ENCODE measurements at regions not wholly inside any gene's neighbourhood (a gene's known extent, or its start where the extent isn't known, plus 50 kb on each side); places are given as distances from the start of the nearest gene placed in this dataset.

DNA sequence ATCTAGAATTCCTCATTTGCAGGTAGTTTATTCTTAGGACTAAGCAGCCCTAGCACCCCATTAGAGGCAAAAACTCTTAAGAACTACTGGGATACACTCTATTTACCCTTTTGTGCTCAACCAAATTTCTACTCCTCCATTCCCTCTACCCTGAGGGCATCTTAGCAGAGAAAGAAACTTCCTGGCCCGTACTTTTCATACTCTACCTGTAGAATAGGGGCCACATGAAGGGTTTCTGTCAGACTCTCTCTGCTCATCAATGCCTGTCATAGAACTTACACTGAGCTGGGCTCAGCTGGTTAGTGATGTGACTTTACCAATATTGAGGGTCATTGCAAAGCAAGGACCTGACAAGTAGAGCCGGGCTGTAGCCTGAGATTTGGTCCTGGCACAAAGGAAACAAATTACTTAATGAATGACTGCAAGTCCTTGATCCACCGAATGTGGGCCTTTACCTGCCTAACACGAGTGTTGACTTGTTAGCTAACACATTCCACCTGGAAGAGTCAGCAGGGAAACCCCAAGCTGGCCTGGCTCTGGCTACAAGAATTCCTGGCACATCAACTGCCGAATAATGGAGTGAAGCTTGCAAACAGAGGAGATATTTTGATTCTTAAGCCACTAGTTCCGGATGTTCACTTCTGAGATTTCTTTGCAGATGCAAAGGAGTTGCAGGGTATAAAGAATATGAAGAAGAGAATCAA lies 280.5 kb upstream of the JAG1 start:
- DNase-seq (ENCODE audit: low read depth) = no peak

DNA sequence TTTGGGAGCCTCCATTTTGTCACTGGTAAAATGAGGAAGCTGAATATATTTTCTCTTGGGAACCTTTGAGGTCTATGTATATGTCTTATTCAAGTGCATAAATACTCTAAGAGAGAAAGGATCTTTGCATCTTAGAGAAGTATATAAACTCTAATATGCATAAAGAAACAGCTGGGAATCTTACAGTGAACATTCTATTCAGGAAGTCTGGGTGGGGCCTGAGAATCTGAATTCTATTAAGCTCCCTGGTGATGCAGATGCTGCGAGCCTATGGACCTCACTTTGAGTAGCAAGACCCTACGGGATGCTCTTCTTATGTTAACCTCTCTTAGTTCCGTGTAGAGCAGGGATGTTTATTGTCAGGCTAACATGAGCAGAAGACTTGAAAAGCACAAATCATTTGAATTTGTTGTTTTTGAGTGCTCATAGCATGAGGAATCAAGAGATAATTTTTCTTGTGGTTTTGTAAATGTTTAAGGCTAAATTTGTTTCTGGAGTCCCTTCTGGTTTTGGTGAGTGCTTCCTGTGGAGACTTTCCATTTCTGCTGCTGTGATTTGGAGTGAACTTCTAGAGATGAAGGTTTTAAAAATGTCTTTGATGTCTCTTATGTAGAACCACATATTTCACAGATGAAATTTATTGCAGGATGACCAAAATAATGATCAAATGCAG lies 281.2 kb upstream of the JAG1 start:
- DNase-seq (ENCODE audit: low read depth) = no peak

- DNase-seq (ENCODE audit: low read depth) = no peak
Measured at GRCh38 chr20:10958279-10958678, 284.5 kb upstream of the JAG1 start.

GRCh38 chr20:10960416-10960815 lies 286.6 kb upstream of the JAG1 start:
- no peak for DNase-seq (ENCODE audit: low read depth)

DNA sequence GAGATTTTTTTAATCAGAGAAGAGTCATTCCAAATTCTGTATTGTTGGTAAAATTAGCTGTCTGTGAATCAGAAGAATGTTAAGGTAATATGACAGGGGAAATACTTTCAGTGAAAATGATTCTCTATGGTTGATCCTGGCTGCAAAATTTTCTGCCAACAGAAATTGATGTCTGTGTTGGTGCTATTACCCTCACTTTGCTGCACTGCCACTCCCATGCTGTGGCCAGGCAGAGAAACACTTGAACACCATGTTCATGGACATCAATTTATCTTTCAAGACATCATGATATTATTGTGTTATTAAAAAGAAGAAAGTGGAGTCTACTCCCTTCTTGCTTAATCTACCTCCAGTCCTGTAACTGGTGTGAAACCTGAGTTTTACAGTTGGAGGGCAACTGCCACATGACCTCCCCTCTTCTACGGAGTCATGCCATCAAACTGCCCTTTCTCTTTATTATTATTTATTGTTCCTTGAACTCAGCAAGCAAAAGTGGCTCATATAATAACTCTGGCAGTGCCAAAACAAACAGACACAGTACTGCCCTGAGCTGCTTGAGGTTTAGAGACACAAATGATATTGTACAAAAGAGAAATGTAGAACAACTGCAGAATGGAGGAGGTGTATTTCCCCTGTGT lies 288.0 kb upstream of the JAG1 start:
- DNase-seq (ENCODE audit: low read depth) = no peak

GRCh38 chr20:10962937-10963336 lies 289.1 kb upstream of the JAG1 start:
- DNase-seq (ENCODE audit: low read depth) = no peak

- DNase-seq (ENCODE audit: low read depth) = no peak
Measured at GRCh38 chr20:10963717-10964266, 290.0 kb upstream of the JAG1 start.

- no peak for DNase-seq (ENCODE audit: low read depth)
Measured at GRCh38 chr20:10965936-10966470, 292.2 kb upstream of the JAG1 start.

DNA sequence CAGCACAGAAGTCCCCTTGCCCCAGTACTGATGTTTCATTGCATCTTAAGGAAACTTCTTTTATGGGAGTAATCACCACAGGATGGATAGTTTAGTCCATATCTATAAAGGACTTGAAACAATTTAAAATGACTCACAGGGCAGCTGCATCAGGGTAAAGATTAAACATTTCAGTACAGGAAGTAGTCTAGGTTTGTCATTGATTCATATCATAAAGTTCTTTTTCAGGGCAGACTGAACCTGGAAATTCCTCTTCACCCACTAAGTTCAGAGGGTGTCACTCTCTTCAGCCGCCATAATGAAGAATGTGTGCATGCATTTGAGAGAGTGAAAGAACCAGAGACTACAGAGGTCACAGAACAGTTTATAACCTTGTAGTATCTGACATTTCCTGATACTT lies 296.3 kb upstream of the JAG1 start:
- no peak for DNase-seq (ENCODE audit: low read depth)

DNA sequence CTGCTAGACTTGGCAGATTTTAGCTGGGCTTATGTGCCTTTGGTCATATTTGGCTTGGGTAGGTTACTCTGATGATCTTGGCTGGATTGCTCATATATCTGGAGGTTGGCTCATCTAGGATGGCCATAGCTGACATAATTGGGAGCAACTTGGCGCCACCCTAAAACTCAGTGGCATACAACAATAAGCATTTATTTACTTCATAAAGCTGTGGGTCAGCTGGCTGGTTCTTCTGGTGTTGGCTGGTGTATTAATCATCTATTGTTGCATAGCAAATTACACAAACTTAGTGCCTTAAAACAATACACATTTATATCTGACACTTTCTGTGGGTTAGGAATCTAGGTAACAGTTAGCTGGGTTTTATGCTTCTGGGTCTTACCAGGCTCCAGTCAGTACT lies 297.3 kb upstream of the JAG1 start:
- DNase-seq (ENCODE audit: low read depth) = no peak

DNA sequence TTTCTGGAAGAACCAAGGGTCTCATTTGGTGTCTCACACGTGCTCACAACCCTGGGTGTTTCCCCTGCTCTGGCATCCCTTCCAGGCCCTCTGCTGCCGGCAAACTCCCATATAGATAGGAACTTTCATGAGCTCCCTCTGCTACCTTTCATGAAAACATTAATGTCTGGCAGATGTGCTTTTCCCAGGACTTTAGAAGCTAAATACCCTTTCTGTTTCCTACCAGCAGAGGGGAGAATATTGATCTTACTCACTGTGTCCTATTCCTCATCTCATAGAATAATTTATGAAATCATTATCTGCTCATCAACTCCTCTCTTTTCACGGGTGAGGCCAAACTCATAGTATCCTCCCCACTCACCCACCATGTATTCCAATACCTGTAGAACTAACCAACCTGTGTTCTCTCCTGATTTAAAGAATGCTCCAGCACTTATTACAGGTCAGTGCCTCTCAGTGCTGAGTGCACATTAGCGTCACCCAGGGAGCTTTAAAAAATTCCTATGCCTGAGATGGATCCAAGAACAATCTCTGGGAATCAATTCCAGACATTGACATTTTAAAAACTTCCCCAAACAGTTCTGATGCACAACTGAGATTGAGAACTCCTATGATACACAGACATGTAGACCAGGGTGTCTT lies 298.5 kb upstream of the JAG1 start:
- DNase-seq (ENCODE audit: low read depth) = no peak

DNA sequence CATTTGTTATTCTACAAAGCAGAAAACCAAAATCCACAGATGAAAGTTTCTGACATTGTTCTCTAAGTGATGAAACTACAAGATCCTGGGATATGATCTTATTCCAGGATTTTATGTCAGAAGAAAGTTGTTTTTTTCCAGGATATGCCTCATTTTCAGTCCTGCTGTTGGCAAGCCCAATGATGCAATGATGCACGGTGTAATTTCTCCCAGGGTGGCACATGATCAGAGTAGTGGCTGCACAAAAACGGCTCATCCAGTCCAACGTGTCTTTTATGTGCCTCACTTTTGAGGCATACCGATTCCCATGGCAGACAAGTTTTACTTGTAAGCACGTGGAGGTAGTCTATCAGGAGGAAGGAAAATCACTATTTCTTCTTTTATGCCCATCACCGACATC lies 302.3 kb upstream of the JAG1 start:
- DNase-seq (ENCODE audit: low read depth) = no peak

GRCh38 chr20:10978019-10978702 lies 304.4 kb upstream of the JAG1 start:
- DNase-seq (ENCODE audit: low read depth) = no peak

DNA sequence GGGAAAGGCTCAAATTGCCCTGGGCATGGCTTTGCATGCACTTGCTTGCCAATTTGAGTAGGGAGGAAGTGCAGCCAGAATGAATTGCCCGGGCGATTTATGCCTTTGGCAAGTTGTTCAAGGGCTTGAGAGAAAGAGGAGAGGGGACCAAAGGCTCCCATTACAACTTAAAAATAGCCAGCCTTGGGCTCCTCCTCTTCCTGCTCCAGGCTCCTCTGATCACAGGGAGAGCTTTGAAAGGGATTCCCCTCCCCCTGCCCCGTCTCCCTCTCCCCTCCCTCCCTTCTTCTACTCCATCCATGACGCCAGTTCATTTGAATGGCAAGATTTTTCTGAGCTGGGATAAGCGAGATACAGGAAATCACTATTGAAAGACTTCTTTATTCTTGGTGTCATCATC lies 304.9 kb upstream of the JAG1 start:
- DNase-seq (ENCODE audit: low read depth) = no peak

DNA sequence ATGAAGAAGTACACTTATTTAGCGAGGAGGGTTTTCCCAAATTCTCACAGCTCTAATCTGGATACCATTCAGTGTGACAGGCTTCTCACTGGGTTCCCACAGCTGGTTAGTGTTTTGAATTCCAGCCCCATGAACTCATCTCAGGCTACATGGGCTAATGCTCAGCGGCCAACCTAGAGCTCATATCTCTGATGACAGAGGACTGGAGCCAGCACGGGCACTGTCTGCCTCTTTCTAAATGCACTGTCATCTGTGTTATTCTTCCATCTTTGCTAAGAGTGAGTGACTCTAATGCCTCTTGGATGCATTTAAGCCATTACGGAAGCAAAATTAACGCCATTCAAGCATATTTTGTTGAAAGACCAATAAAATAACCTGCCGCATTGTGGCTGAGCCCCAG lies 308.9 kb upstream of the JAG1 start:
- DNase-seq (ENCODE audit: low read depth) = peak; percentile 81

DNA sequence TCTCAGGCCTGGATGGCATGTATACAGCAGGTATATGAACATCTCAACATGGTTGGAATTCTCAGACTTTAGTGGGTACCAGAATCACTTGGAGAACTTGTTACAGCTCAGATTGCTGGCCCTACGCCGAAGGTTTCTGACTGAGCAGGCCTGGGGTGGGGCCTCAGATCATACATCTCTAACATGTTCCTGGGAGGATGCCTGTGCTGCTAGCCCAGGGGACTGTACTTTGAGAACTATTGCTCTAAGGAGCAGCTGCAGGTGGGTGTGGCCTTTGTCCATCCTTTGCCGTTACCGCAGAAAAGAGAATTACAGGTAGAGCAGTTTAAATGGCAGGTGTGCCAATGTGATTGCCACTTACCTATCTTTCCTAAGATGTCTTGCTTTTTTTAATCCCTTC lies 310.5 kb upstream of the JAG1 start:
- DNase-seq (ENCODE audit: low read depth) = no peak

DNA sequence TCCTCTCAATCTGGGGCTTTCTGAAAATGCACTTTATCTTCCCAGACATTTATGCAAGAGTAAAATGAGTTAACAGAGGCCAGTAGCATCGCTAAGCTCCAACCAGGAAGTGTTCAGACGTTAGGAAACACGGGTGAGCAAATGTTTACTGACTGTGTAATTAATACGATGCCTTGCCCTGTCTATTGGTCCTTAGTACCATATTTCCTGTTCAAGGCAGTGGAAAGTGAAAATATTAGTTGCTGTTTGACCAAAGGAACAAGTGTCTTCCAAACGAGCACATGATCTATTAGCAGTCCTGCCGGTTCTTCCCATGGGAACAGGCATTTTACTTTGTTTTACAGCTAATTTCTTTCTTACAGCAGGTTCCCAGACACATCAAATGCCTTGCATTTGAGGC lies 311.1 kb upstream of the JAG1 start:
- no peak for DNase-seq (ENCODE audit: low read depth)

- peak; percentile 26 for DNase-seq (ENCODE audit: low read depth)
Measured at GRCh38 chr20:10985536-10985935, 311.7 kb upstream of the JAG1 start.

GRCh38 chr20:10986586-10986985 lies 312.8 kb upstream of the JAG1 start:
- DNase-seq (ENCODE audit: low read depth) = no peak

DNA sequence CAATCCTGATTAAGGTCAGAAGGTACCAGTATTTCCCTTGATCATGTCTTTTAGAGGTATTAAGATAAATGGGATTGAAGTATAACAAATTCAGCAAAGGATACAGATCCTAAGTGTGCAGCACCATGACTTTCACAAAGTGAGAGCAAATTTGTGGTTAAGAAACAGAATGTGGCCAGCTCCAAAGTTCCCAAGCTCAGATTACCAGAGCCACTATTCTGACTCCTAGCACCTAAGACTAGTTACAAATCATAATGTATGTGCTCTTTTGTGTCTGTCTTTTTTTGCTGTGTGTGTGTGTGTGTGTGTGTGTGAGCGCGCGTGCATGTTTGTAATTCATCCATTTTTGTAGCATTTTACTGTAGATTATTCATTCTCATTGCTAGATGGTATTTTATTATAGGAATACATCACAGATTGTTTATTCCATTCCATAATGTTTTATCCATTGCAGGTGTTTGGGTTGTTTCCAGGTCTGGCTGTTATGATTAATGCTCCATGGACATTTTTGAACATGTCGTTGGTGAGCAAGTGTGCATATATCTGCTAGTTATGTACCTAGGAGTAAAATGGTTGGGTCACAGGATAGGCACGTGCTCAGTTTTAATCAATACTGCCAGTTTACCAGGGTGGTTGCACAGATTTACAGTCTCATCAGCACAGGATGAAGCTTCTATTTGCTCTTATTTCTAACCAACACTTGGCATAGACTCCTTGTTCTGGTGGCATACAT lies 314.0 kb upstream of the JAG1 start:
- no peak for DNase-seq (ENCODE audit: low read depth)

Measured in GM04504 (cell line).